HG03442 (cell line): ENCODE measurements at regions not wholly inside any gene's neighbourhood (a gene's known extent, or its start where the extent isn't known, plus 50 kb on each side); places are given as distances from the start of the nearest gene placed in this dataset.

Experiments
- ATAC-seq: cut with Tn5 transposase; IDR thresholded peaks from one replicate; pipeline ENCODE4 v1.9.1; 2021; ENCODE audit warnings: mild to moderate bottlenecking, moderate library complexity; ENCODE audit not compliant: unreplicated experiment

GRCh38 chr9:81214975-81215374, 474.4 kb downstream of the TLE1 start:
- ATAC-seq, result no peak

GRCh38 chr9:81213456-81213855, 475.9 kb downstream of the TLE1 start:
- ATAC-seq, result no peak

- no peak for ATAC-seq
Observed at GRCh38 chr9:81211741-81212140, 477.6 kb downstream of the TLE1 start.

- no peak for ATAC-seq
Observed at GRCh38 chr9:81207651-81208050, 481.7 kb downstream of the TLE1 start.

GRCh38 chr9:81202292-81202691, 487.1 kb downstream of the TLE1 start:
- no peak for ATAC-seq

GRCh38 chr9:81195206-81195605, 494.1 kb downstream of the TLE1 start:
- no peak for ATAC-seq

- no peak for ATAC-seq
Observed at GRCh38 chr9:81193362-81194339, 495.7 kb downstream of the TLE1 start.

GRCh38 chr9:81191222-81191621, 498.1 kb downstream of the TLE1 start:
- ATAC-seq, result no peak

GRCh38 chr9:81190659-81191058, 498.7 kb downstream of the TLE1 start:
- ATAC-seq, result no peak

GRCh38 chr9:81183761-81184160, 505.6 kb downstream of the TLE1 start:
- ATAC-seq, result no peak

GRCh38 chr9:81182431-81182830, 506.9 kb downstream of the TLE1 start:
- no peak for ATAC-seq

- ATAC-seq, result no peak
Observed at GRCh38 chr9:81174023-81174422, 515.3 kb downstream of the TLE1 start.

GRCh38 chr9:81171689-81172088, 517.7 kb downstream of the TLE1 start:
- ATAC-seq, result no peak

- no peak for ATAC-seq
Observed at GRCh38 chr9:81162361-81162760, 527.0 kb downstream of the TLE1 start.

GRCh38 chr9:81156381-81156780, 533.0 kb downstream of the TLE1 start:
- no peak for ATAC-seq

- no peak for ATAC-seq
Observed at GRCh38 chr9:81150016-81150625, 539.2 kb downstream of the TLE1 start.

GRCh38 chr9:81146684-81147337, 542.5 kb downstream of the TLE1 start:
- ATAC-seq, result no peak

- no peak for ATAC-seq
Observed at GRCh38 chr9:81146241-81146640, 543.1 kb downstream of the TLE1 start.

- ATAC-seq, result no peak
Observed at GRCh38 chr9:81145331-81145963, 543.9 kb downstream of the TLE1 start.

- no peak for ATAC-seq
Observed at GRCh38 chr9:81141961-81142360, 547.4 kb downstream of the TLE1 start.

GRCh38 chr9:81137976-81138568, 551.3 kb downstream of the TLE1 start:
- no peak for ATAC-seq
